CD4-positive, alpha-beta T cell (primary cell): ENCODE measurements at regions not wholly inside any gene's neighbourhood (a gene's known extent, or its start where the extent isn't known, plus 50 kb on each side); places are given as distances from the start of the nearest gene placed in this dataset.

Experiments
- ATAC-seq: fragments of 200-7000 bp; cut with Tn5 transposase; one replicate; pipeline ENCODE4 v1.10.0; 2022; ENCODE audit warnings: mild to moderate bottlenecking; ENCODE audit not compliant: poor library complexity
- CTCF ChIA-PET: fragments of 350-600 bp; sonication (Branson Sonifier 250); formaldehyde crosslinking; loops from one replicate; lab custom pipeline; 2021; ENCODE audit warnings: antibody characterized with exemption, inconsistent platforms; lab: Charles Lee
- POLR2A ChIA-PET: fragments of 350-600 bp; sonication (Branson Sonifier 250); formaldehyde crosslinking; loops from one replicate; lab custom pipeline; 2021; ENCODE audit warnings: antibody characterized with exemption, inconsistent platforms; lab: Charles Lee
- DNase-seq, 14 experiments: peaks; one replicate each; pipeline ENCODE4 v3.0.0-alpha.2; 2013 to 2020; ENCODE audit warnings: mixed read lengths in 2 of 14
- H3K27ac ChIP-seq, 2 donors: one replicate each; pipeline versions ENCODE4 v1.5.1 to v1.7.0; 2013; ENCODE audit warnings: low read length in 2 of 2, low read depth in 1 of 2, mild to moderate bottlenecking in 1 of 2
- H3K27me3 ChIP-seq, 2 experiments: 1 replicate in 1 of 2; 2 replicates in 1 of 2; pipeline versions ENCODE4 v1.6.1 to v1.7.0; 2013; ENCODE audit warnings: low read length in 2 of 2, control low read depth in 1 of 2, mild to moderate bottlenecking in 1 of 2, moderate library complexity in 1 of 2; ENCODE audit not compliant: insufficient read depth in 2 of 2, control insufficient read depth in 1 of 2
- H3K36me3 ChIP-seq: one replicate; pipeline ENCODE4 v1.6.1; 2013; ENCODE audit warnings: low read length, control low read depth; ENCODE audit not compliant: insufficient read depth
- H3K4me1 ChIP-seq: one replicate; pipeline ENCODE4 v1.6.1; 2013; ENCODE audit warnings: low read length, control low read depth; ENCODE audit not compliant: insufficient read depth
- H3K4me3 ChIP-seq: one replicate; pipeline ENCODE4 v1.5.1; 2013; ENCODE audit warnings: mild to moderate bottlenecking, low read length, moderate library complexity
- H3K9me3 ChIP-seq, 2 experiments: 1 replicate in 1 of 2; 2 replicates in 1 of 2; pipeline versions ENCODE4 v1.6.1 to v1.7.0; 2013; ENCODE audit warnings: low read length in 2 of 2, mild to moderate bottlenecking in 2 of 2, control low read depth in 1 of 2, moderate library complexity in 1 of 2; ENCODE audit not compliant: control insufficient read depth in 1 of 2, insufficient read depth in 1 of 2
- H3K27ac Mint-ChIP-seq: one replicate; pipeline ENCODE4 v1.8.0; 2020; ENCODE audit warnings: mixed read lengths
- H3K27me3 Mint-ChIP-seq: one replicate; pipeline ENCODE4 v1.8.0; 2021; ENCODE audit warnings: mixed read lengths
- H3K36me3 Mint-ChIP-seq: one replicate; pipeline ENCODE4 v1.8.0; 2021; ENCODE audit warnings: low read depth, mixed read lengths
- H3K4me1 Mint-ChIP-seq: one replicate; pipeline ENCODE4 v1.8.0; 2021; ENCODE audit warnings: low read depth, mixed read lengths
- H3K4me3 Mint-ChIP-seq: one replicate; pipeline ENCODE4 v1.8.0; 2020; ENCODE audit warnings: mild to moderate bottlenecking, mixed read lengths
- H3K9me3 Mint-ChIP-seq: one replicate; pipeline ENCODE4 v1.8.0; 2020; ENCODE audit warnings: mixed read lengths
- CTCF ChIP-seq: fragments of 200-600 bp; IDR thresholded peaks from one replicate; pipeline ENCODE4 v1.8.0; 2022; ENCODE audit warnings: antibody characterized with exemption, mild to moderate bottlenecking
- intact Hi-C, 2 experiments: fragments of 100-400 bp; cut with DNase I in 1 of 2; cut with micrococcal nuclease in 1 of 2; formaldehyde crosslinking; loops; one replicate each; pipeline versions ENCODE4 v1.15.1 to v1.9.0; 2023 to 2025; cut with DNase I, micrococcal nuclease

DNA sequence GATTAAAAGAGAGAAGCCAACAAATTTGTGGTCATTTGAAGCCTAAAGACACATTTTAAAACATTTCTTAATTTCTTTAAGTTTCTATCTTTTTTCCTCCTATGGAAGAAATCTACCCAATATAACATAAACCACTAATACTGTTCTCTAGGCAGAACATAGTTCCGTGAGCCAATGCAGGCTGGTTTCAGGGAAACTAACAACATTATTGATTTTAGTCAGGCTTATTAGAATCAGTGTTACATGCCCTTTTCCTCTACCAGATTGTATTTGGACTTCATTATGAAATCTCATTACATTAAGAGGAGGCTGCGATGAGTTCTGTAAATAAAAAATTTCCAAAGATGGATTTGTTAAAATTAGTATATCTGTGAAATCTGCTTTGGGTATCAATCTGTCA is 249.9 kb downstream of the PTBP2 start:
- H3K4me3 Mint-ChIP-seq = no peak overlapping the region
- H3K4me1 ChIP-seq = no peaks in the 10 kb centered on the region
- POLR2A ChIA-PET = no interaction called here
- no peaks in the 10 kb centered on the region for H3K9me3 ChIP-seq
- no peaks in the 10 kb centered on the region for H3K36me3 Mint-ChIP-seq
- CTCF ChIA-PET = no interaction called here
- H3K27ac Mint-ChIP-seq = no peak overlapping the region
- DNase-seq (no peak), ATAC-seq (no peak)
- H3K27me3 ChIP-seq = peaks cover 3 to 11% of the 10 kb centered on the region in 2 experiments
- no peaks in the 10 kb centered on the region for H3K36me3 ChIP-seq
- no peak overlapping the region for H3K4me3 ChIP-seq
- peaks cover 55% of the 10 kb centered on the region for H3K27me3 Mint-ChIP-seq
- no peak overlapping the region for H3K27ac ChIP-seq
- intact Hi-C loops = no loop called here
- no peaks in the 10 kb centered on the region for H3K4me1 Mint-ChIP-seq
- TF ChIP-seq CTCF = no peak
- no peaks in the 10 kb centered on the region for H3K9me3 Mint-ChIP-seq

DNA sequence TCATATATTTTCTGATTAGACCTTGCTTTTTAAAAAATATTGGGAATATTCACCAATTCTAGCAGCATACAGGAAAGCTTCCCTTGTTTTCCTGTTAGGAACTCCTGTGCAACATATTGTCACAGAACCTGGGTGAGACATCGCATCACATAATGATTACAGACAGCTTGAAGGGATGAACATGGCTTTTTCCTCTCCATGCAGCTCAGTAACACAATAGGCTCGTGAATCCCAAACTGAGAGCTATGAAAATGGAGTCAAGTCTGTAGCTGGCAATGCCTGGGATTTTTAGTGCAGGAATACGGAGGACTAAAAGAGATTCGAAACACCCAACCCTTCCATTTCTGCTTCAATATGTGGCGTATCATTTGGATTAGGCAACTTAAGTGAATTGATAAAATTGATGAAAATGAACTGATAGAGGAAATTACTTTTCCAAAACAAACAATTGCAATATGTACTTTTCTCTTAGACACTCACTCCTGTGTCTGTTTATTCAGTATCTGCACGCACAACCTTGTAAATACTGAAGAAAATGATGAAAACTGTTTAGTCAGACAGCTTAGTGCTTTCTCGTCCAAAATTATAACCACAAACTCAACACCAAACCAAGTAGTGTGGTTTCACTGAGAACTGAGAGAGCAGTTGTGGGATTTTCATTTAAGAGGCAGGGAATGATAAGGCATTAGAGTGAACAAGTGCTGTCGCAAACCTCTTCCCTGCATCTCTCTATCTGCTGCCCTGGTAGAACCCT is 250.4 kb downstream of the PTBP2 start:
- H3K36me3 ChIP-seq = no peaks in the 10 kb centered on the region
- H3K4me1 ChIP-seq = no peaks in the 10 kb centered on the region
- H3K4me3 ChIP-seq = no peak overlapping the region
- Mint-ChIP-seq H3K27me3 (peaks cover 52% of the 10 kb centered on the region), H3K9me3 (no peaks in the 10 kb centered on the region), H3K4me3 (no peak overlapping the region), H3K4me1 (no peaks in the 10 kb centered on the region), H3K36me3 (no peaks in the 10 kb centered on the region), H3K27ac (no peak overlapping the region)
- H3K9me3 ChIP-seq = no peaks in the 10 kb centered on the region
- no peak for ATAC-seq
- intact Hi-C loops = no loop called here
- POLR2A ChIA-PET = no interaction called here
- no peak for DNase-seq
- CTCF ChIA-PET = no interaction called here
- H3K27me3 ChIP-seq = peaks cover 3 to 10% of the 10 kb centered on the region in 2 experiments
- H3K27ac ChIP-seq = no peak overlapping the region
- no peak for TF ChIP-seq CTCF

DNA sequence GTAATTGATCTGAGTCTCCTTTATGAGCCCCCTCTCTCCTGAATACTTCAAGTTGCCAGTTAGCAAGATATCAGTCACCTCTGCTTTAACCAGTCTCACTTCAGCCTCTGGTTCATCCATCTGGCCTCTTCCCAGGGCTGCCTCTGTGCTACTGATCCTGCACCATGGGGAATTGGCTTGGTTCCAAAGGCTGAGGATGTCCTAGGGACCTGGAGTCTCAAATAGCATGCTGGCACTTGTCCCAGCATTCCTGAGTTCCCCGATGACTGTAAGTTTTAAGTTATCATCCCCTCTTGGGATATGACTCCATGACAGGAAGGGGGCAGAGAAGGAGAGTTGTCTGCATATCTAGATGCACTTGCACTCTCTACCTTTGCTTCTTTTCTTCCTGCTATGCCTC is 252.0 kb downstream of the PTBP2 start:
- Histone ChIP-seq H3K9me3 (no peaks in the 10 kb centered on the region), H3K36me3 (no peaks in the 10 kb centered on the region), H3K4me1 (no peaks in the 10 kb centered on the region), H3K4me3 (no peak overlapping the region), H3K27ac (no peak overlapping the region), H3K27me3 (peaks cover 3 to 6% of the 10 kb centered on the region in 2 experiments)
- H3K4me3 Mint-ChIP-seq = no peak overlapping the region
- CTCF ChIA-PET = no interaction called here
- TF ChIP-seq CTCF = no peak
- intact Hi-C loops = no loop called here
- no peaks in the 10 kb centered on the region for H3K4me1 Mint-ChIP-seq
- no peak overlapping the region for H3K27ac Mint-ChIP-seq
- H3K36me3 Mint-ChIP-seq = no peaks in the 10 kb centered on the region
- POLR2A ChIA-PET = no interaction called here
- H3K27me3 Mint-ChIP-seq = peaks cover 48% of the 10 kb centered on the region
- no peak for DNase-seq
- ATAC-seq = no peak
- no peaks in the 10 kb centered on the region for H3K9me3 Mint-ChIP-seq
